ENCODE measurements at regions not wholly inside any gene's neighbourhood (a gene's known extent, or its start where the extent isn't known, plus 50 kb on each side); places are given as distances from the start of the nearest gene placed in this dataset.

GRCh38 chr15:27679731-27680471 is 419.2 kb downstream of the OCA2 start:
- DNase-seq: no peak
- no peaks in the 10 kb centered on the region for H3K4me1 ChIP-seq
- TF ChIP-seq POLR2A (IDR thresholded peaks at IDR 0.05): no peak
- no peak for TF ChIP-seq CTCF (IDR thresholded peaks at IDR 0.05)
- intact Hi-C loops (cut with DNase I): no loop called here
- WGBS, 2 donors: 49 to 53% methylated on average over 17 to 18 of the region's 19 CpGs
- H3K9me3 ChIP-seq: no peaks in the 10 kb centered on the region
- H3K27me3 ChIP-seq: no peaks in the 10 kb centered on the region
- H3K4me3 ChIP-seq: no peak overlapping the region
- H3K27ac ChIP-seq: no peak overlapping the region
- no peaks in the 10 kb centered on the region for H3K36me3 ChIP-seq

DNA sequence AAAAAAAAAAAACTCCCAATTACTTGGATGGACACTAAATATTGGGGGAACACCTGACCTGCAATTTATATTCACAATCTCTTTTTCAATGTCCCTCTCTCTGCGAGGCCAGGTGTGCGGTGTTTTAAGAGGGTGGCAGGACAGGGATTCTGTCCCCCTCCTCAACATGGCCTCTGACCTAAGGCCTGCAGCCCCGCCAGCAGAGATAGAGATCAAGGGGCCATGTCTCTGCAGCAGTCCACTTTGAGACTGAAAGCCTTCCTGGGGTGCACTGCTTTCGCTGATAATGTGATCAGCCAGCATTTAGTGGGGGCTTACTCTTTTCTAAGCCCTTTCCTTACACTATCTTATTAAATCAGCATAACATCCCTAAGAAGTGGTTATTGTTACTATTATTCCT is 419.9 kb downstream of the OCA2 start:
- intact Hi-C loops (cut with DNase I): no loop called here
- no peak overlapping the region for H3K4me3 ChIP-seq
- TF ChIP-seq POLR2A (IDR thresholded peaks at IDR 0.05) (no peak), CTCF (IDR thresholded peaks at IDR 0.05) (no peak)
- H3K27me3 ChIP-seq: no peaks in the 10 kb centered on the region
- DNase-seq: no peak
- no peak overlapping the region for H3K27ac ChIP-seq
- no peaks in the 10 kb centered on the region for H3K36me3 ChIP-seq
- no peaks in the 10 kb centered on the region for H3K4me1 ChIP-seq
- WGBS, 2 donors: 76 to 93% methylated on average over 3 to 4 of the region's 4 CpGs
- no peaks in the 10 kb centered on the region for H3K9me3 ChIP-seq

- no peaks in the 10 kb centered on the region for H3K4me1 ChIP-seq
- H3K27me3 ChIP-seq: no peaks in the 10 kb centered on the region
- 100% methylated on average over 4 of the region's 6 CpGs; no CpG with 5 or more reads in 1 of the 2 donors for WGBS, 2 donors
- no peak overlapping the region for H3K4me3 ChIP-seq
- H3K36me3 ChIP-seq: no peaks in the 10 kb centered on the region
- no peak for DNase-seq
- intact Hi-C loops (cut with DNase I): no loop called here
- H3K27ac ChIP-seq: no peak overlapping the region
- TF ChIP-seq CTCF (IDR thresholded peaks at IDR 0.05): no peak
- no peak for TF ChIP-seq POLR2A (IDR thresholded peaks at IDR 0.05)
- H3K9me3 ChIP-seq: no peaks in the 10 kb centered on the region
Measured at GRCh38 chr15:27677951-27678350, 421.2 kb downstream of the OCA2 start.

- no peak for TF ChIP-seq POLR2A (IDR thresholded peaks at IDR 0.05)
- no peak for TF ChIP-seq CTCF (IDR thresholded peaks at IDR 0.05)
- DNase-seq: no peak
- Histone ChIP-seq H3K27ac (no peak overlapping the region), H3K27me3 (no peaks in the 10 kb centered on the region), H3K36me3 (no peaks in the 10 kb centered on the region), H3K4me3 (no peak overlapping the region), H3K9me3 (no peaks in the 10 kb centered on the region), H3K4me1 (no peaks in the 10 kb centered on the region)
- WGBS, 2 donors: 100% methylated on average over 1 of the region's 9 CpGs; no CpG with 5 or more reads in 1 of the 2 donors
- intact Hi-C loops (cut with DNase I): no loop called here
Measured at GRCh38 chr15:27676647-27677046, 422.5 kb downstream of the OCA2 start.

- WGBS, 2 donors: 79 to 85% methylated on average over 6 to 8 of the region's 8 CpGs
- Histone ChIP-seq H3K36me3 (no peaks in the 10 kb centered on the region), H3K4me1 (no peaks in the 10 kb centered on the region), H3K27ac (no peak overlapping the region), H3K4me3 (no peak overlapping the region), H3K27me3 (no peaks in the 10 kb centered on the region), H3K9me3 (no peaks in the 10 kb centered on the region)
- no peak for DNase-seq
- TF ChIP-seq POLR2A (IDR thresholded peaks at IDR 0.05) (no peak), CTCF (IDR thresholded peaks at IDR 0.05) (no peak)
- intact Hi-C loops (cut with DNase I): no loop called here
Measured at GRCh38 chr15:27675571-27675970, 423.5 kb downstream of the OCA2 start.

Data from esophagus squamous epithelium (tissue), 5 donors.